ENCODE measurements at regions not wholly inside any gene's neighbourhood (a gene's known extent, or its start where the extent isn't known, plus 50 kb on each side); places are given as distances from the start of the nearest gene placed in this dataset.

DNA sequence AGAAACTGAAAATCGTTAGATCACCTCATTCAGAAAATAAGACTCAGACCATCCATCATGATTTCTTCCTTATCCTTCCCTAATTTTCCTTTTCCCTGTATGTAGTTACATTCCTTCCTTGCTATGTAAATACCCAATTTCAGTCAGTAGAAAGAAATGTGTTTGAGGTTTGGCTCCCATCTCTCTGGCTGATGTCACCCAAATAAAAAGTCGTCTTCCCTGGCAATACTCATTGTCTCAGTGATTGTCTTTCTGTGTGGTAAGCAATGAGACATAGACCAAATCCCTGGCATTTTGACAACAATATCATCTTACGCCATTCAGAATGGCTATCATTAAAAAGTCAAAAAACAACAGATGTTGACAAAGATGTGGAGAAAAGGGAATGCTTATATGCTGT, 303.9 kb upstream of the EDIL3 start:
- TF ChIP-seq, protein P1, sequence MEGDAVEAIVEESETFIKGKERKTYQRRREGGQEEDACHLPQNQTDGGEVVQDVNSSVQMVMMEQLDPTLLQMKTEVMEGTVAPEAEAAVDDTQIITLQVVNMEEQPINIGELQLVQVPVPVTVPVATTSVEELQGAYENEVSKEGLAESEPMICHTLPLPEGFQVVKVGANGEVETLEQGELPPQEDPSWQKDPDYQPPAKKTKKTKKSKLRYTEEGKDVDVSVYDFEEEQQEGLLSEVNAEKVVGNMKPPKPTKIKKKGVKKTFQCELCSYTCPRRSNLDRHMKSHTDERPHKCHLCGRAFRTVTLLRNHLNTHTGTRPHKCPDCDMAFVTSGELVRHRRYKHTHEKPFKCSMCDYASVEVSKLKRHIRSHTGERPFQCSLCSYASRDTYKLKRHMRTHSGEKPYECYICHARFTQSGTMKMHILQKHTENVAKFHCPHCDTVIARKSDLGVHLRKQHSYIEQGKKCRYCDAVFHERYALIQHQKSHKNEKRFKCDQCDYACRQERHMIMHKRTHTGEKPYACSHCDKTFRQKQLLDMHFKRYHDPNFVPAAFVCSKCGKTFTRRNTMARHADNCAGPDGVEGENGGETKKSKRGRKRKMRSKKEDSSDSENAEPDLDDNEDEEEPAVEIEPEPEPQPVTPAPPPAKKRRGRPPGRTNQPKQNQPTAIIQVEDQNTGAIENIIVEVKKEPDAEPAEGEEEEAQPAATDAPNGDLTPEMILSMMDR (conservative IDR thresholded peaks at IDR 0.05): no peak
- H3K27ac ChIP-seq: no peak overlapping the region

- TF ChIP-seq, protein P1 (conservative IDR thresholded peaks at IDR 0.05): no peak
- no peak overlapping the region for H3K27ac ChIP-seq
Measured at GRCh38 chr5:84685121-84685894, 300.6 kb upstream of the EDIL3 start.

GRCh38 chr5:84683594-84683993, 298.9 kb upstream of the EDIL3 start:
- H3K27ac ChIP-seq: no peak overlapping the region
- TF ChIP-seq, protein P1 (conservative IDR thresholded peaks at IDR 0.05): no peak

GRCh38 chr5:84682531-84682930, 297.9 kb upstream of the EDIL3 start:
- H3K27ac ChIP-seq: no peak overlapping the region

GRCh38 chr5:84680908-84681307, 296.2 kb upstream of the EDIL3 start:
- no peak overlapping the region for H3K27ac ChIP-seq
- TF ChIP-seq, protein P1 (conservative IDR thresholded peaks at IDR 0.05): no peak

More at GRCh38 chr5:84682531-84682930, 297.9 kb upstream of the EDIL3 start:
- TF ChIP-seq, protein P1 (conservative IDR thresholded peaks at IDR 0.05): no peak

DNA sequence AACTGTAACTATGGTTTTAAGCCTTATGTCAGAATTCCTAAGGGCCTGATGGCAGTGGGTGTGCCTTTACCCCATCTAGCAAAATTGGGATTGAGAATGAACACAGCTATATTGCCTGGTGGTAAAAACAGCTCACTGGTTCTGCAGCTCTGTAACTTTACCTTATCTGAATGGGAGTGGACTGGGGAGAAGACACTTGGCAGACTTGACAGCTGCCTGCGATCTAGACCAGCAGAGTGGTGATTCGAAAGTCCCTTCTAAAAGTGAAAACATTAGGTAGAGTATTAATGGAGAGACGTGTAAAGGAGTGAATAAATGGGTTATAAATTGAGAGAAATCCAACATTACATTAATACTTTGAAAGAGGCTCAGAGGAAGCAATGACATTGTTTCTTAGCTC, 289.1 kb upstream of the EDIL3 start:
- TF ChIP-seq, protein P1 (conservative IDR thresholded peaks at IDR 0.05): no peak
- no peak overlapping the region for H3K27ac ChIP-seq

DNA sequence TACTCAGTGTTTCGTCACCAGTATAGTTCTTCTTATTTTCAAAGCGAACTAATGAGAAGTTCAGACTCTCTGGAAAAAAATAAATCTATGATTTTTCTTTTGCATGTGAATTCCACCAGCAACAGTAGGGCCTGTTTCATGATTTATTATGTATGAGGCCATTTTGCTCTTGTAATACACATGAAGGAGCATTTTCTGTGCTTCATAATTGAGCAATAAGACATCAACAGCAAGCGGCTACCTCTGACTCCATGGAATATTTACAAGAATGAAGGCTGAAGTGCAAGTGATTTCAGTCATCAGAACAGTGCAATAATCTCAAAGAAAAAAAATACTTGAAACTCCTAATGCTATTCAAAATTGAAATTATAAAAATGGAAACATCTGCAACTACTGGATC, 282.9 kb upstream of the EDIL3 start:
- TF ChIP-seq, protein P1 (conservative IDR thresholded peaks at IDR 0.05): no peak
- H3K27ac ChIP-seq: no peak overlapping the region
